Fibroblast of pulmonary artery (primary cell): ENCODE measurements at regions not wholly inside any gene's neighbourhood (a gene's known extent, or its start where the extent isn't known, plus 50 kb on each side); places are given as distances from the start of the nearest gene placed in this dataset.

Experiments used
- DNase-seq: peaks from one replicate; pipeline ENCODE4 v3.0.0-alpha.2; 2010; ENCODE audit warnings: low read depth
- H3K4me3 ChIP-seq: replicated peaks from 2 replicates; pipeline ENCODE4 v1.5.1; 2011; ENCODE audit warnings: low read depth, mild to moderate bottlenecking, control low read depth, low read length, moderate library complexity
- TF ChIP-seq, protein P1 (sequence below): IDR thresholded peaks from 2 replicates; pipeline ENCODE4 v1.5.1; 2011; ENCODE audit warnings: mild to moderate bottlenecking, control low read depth, low read length, inconsistent platforms; ENCODE audit errors: missing control alignments

DNA sequence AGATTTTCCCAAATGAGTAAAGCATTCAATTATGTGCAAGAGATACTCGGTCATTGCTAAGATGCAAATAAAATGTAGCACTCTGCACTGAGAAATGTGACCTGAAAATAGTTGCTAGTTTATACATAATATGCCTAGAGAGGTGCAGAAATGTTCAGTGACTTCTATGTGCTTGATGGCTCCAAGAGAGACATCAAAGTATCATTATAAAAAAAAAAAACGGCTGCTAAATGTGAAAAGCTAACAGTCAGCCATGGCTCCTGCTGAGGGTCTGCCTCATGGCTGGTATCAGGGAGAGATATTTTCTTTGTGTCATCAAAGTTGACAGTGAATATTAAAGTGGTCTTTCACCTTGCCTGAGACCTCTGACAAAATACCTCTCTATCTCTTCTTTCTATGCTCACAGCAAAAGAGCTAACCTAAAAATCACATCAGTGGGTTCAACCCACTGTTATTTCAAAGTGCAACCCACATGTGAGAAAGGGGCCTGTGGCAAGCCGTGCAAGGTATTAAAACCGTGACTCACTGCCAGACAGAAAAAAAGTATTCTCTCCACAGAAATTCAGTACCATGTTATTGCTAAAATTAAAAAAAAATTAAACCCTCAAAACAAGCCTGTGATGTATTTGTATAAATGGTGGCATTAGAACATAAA, 259.0 kb downstream of the HIVEP2 start:
- no peak for DNase-seq
- no peak overlapping the region for H3K4me3 ChIP-seq
- TF ChIP-seq, protein P1, sequence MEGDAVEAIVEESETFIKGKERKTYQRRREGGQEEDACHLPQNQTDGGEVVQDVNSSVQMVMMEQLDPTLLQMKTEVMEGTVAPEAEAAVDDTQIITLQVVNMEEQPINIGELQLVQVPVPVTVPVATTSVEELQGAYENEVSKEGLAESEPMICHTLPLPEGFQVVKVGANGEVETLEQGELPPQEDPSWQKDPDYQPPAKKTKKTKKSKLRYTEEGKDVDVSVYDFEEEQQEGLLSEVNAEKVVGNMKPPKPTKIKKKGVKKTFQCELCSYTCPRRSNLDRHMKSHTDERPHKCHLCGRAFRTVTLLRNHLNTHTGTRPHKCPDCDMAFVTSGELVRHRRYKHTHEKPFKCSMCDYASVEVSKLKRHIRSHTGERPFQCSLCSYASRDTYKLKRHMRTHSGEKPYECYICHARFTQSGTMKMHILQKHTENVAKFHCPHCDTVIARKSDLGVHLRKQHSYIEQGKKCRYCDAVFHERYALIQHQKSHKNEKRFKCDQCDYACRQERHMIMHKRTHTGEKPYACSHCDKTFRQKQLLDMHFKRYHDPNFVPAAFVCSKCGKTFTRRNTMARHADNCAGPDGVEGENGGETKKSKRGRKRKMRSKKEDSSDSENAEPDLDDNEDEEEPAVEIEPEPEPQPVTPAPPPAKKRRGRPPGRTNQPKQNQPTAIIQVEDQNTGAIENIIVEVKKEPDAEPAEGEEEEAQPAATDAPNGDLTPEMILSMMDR = no peak

DNA sequence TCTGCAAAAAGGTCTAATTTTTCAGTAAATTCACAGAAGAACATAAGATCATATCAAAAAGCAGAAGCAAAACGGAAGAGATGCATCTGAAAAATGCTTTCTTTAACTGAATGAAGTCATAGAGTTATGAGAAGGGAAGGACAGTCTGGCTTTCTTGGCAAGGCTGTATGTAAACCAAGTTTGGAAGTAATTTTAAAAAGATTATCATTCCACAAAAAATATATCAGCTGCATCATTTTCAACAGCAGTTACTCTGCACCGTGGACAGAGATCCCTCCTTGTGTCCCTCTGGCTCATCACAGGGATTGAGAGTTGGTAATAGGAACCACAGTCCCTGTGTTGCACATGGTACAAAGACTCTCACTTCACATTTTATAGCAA, 258.5 kb downstream of the HIVEP2 start:
- TF ChIP-seq, protein P1 = no peak
- DNase-seq = no peak
- no peak overlapping the region for H3K4me3 ChIP-seq

DNA sequence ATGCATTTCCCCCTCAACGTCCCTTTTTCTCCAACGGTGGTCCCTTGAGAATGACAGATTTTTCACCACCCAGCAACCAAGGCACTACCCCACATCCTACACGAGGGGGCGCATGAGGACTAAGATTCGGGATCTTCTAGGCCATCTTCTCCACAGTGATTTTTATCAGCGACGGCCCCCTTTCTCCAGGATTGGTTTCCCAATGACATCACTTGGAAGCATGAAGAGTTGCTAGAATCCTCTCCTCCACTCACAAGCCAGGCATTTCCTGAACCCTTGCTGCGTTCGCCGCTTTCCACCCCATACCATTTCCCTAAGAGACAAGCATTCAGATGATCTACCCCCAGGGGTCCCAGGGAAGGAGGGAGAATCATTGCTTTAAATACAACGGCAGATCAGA, 252.0 kb downstream of the HIVEP2 start:
- TF ChIP-seq, protein P1 = peak; percentile 90
- no peak overlapping the region for H3K4me3 ChIP-seq

DNA sequence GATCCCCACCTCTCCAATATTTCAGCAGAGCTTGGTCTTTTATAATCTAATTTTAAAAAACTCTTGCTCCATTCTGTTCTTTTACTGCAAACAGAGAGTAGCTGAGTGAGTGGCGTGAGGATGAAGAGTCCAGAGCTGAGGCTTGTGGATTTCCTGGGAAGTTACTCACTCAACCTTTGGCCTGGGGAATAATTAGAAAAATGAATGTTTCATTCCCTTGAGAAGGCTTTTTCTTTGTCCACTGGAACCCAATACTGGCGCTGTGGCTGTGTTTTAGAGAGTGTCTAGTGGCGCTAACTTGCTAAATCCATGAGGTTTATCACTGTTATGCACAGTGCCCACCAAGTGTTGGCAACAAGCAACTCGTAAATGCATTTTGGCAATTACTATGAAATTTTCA, 251.5 kb downstream of the HIVEP2 start:
- no peak overlapping the region for H3K4me3 ChIP-seq
- TF ChIP-seq, protein P1 = no peak
- DNase-seq = peak; percentile 61

More for the DNA sequence above, 252.0 kb downstream of the HIVEP2 start:
- peak; percentile 92 for DNase-seq

DNA sequence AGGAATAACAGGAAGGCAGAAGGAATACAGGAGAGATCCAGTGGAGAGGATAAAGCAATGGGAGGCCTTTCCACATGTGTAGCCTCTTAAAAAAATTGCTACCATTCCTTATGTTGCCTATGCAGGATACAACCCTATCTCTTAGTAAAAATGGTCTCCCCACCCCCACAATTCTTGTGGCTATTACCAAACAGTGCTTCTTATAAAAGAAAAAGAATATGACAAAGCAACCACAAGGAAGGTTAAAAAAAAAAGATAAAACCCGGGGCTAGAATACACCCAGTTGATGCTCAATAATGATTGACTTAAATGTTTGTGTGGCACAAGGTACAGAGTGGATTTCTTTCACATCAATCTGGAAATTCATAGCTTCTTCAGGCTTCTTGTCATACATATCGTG, 250.9 kb downstream of the HIVEP2 start:
- peak; percentile 26 for DNase-seq
- H3K4me3 ChIP-seq = no peak overlapping the region

DNA sequence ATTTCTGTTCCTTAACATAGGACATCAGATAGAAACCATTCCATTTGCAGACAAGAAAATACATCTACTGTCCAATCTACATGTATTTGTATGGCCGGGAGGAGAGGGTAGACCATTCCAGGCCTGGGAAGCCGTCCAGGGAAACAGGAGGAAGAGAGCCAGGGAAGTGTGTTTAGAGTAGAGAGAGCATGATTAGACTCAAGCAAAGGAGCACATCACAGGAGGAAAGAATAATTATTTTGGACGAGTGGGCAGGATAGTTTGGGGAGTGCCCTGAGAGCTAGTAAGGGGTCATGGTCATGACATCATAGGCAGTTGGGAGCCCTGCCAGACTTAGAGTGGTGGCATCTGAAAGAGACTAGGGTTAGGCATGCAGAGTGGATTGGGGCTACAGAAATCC, 250.0 kb downstream of the HIVEP2 start:
- H3K4me3 ChIP-seq = no peak overlapping the region
- DNase-seq = no peak
- TF ChIP-seq, protein P1 = no peak

More for the DNA sequence above, 250.9 kb downstream of the HIVEP2 start:
- TF ChIP-seq, protein P1 = no peak

DNA sequence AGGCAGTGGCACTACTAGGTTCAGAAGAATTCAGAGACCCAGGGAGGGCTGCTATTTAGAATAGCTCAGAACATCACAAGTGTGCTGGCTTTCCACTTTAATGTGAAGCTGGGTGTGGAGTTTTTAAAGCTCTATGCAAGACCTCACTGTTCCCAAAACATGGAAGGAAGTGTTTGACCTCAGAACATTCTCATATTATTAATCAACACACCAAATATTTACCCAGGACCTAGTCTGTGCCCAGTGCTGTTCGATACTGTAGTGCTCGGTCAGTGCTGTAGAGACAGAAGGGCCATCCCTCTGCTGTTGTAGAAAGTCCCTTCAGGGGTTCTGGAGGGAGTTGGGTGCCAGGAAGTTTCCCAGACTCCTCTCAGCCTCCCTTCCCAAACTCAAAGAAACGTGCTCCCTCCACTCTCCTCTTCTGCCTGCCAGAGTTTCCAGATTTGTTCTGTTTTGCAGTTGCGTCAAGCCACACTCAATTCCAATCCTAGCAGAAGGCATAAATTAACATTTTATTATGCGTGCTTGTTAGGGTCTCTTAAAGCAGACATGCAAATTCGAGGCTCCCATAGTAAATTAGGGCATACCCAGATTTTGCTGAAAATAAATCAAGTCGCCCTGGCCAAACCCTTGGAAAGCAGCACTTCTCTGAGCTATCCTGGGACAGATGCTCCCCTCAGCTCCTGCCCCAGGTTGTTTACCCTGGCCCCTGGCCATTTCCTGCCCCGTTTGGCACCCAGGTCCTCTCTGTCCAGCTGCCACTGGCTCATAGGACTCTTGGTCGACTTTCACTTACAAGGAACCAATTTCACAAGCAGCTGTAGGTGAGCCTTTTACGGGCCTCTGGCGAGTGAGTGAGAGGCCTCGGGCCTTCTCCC, 248.6 kb downstream of the HIVEP2 start:
- DNase-seq = no peak
- no peak overlapping the region for H3K4me3 ChIP-seq
- TF ChIP-seq, protein P1 = no peak
